HG02623 (cell line): ENCODE measurements at regions not wholly inside any gene's neighbourhood (a gene's known extent, or its start where the extent isn't known, plus 50 kb on each side); places are given as distances from the start of the nearest gene placed in this dataset.

ENCODE experiments used
- ATAC-seq: cut with Tn5 transposase; IDR thresholded peaks from one replicate; pipeline ENCODE4 v1.9.1; 2021; ENCODE audit warnings: moderate library complexity; ENCODE audit not compliant: unreplicated experiment

DNA sequence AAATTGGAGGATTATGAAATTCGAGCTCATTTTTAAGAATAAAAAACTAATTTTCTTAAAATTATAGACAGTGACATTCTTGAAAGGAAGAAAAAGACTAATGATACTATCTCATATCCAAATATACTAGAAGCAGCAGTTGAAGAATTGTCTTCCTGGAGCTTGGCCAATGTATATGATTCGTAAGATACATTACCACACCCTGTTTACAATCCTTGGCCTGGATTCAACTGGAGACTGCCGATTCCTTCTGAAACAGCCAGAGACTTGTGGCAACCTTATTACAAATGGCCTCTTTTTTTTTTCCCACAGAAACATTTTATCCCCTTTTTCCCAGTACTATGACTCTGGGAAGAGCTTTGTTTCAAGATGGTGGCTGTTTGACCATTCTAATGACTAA is 571.2 kb upstream of the FAT1 start:
- ATAC-seq = no peak

GRCh38 chr4:187301923-187302322 is 578.3 kb upstream of the FAT1 start:
- ATAC-seq = no peak

- ATAC-seq = no peak
Measured at GRCh38 chr4:187302457-187303150, 578.9 kb upstream of the FAT1 start.

DNA sequence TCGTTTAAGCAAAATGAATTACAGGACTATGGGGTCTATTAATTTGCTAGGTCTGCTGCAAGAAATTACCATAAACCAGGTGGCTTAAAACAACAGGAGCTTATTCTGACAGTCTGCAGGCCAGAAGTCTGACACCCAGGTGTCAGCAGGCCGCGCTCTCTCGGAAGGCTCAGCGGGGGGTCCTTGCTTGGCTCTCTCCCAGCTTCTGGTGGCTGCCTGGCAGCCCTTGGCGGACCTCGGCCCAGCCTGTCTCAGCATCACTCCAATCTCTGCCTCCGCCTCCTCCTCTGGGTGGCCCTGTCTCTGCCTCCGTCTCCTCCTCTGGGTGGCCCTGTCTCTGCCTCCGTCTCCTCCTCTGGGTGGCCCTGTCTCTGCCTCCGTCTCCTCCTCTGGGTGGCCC is 580.5 kb upstream of the FAT1 start:
- no peak for ATAC-seq

DNA sequence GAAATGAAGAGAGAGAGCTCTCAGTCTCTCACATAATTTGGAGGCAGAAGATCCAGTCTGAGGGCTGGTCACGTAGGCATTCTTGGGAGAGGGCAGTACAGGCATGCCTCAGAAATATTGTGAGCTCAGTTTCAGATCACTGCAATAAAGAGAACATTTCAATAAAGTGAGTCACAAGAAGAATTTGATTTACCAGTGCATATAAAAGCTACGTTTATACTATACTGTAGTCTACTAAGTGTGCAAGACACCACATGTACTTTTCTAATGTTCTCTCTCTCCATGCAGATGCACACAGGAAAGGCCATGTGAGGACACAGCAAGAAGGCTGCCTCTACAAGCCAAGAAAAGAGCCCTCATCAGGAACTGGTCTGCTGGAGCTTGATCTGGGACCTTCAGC is 583.5 kb upstream of the FAT1 start:
- no peak for ATAC-seq

DNA sequence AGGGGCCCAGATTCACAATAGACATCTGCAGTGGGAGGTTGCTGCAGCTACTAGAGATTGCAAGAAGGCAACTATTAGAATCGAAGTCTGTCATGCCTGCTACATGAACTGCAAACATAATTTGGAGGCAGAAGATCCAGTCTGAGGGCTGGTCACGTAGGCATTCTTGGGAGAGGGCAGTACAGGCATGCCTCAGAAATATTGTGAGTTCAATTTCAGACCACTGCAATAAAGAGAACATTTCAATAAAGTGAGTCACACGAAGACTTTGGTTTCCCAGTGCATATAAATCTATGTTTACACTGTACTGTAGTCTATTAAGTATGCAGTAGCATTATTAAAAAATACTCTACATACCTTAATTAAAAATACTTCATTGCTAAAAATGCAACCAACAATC is 585.8 kb upstream of the FAT1 start:
- ATAC-seq = no peak

DNA sequence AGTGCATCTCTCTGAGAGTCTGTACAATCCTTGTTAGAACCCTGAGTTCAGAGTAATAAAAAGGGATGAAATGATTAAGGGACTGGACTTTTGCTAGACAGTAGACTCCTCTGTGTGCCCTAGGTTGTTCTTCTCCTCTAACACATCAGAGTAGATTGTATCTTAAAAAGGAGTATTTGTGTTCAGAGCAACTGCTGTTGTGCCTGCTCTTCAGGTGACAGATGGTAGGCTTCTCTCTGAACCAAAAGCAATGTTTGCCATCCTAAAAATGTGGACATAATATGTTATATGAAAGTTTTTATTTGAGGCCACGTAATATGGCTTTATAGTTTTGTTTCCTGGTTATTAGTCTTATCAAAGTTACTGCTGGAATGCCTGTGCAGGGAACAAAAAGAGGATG is 588.6 kb upstream of the FAT1 start:
- no peak for ATAC-seq

GRCh38 chr4:187317799-187318198 is 594.1 kb upstream of the FAT1 start:
- no peak for ATAC-seq

DNA sequence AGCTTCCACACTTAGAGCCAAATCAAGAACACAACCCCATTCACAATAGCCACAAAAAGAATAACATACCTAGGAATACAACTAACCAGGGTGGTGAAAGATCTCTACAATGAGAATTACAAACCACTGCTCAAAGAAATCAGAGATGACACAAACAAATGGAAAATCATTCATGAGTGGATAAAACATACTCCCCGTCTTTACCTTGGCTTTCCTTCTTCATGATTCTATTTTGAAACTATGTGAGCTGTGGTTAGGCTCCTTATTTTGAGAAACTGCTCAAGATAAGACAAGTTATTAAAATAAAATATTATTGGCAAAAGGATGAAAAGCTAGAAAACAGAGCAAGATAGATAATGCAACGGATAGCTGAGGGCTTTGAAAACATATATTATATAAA is 598.1 kb upstream of the FAT1 start:
- no peak for ATAC-seq

DNA sequence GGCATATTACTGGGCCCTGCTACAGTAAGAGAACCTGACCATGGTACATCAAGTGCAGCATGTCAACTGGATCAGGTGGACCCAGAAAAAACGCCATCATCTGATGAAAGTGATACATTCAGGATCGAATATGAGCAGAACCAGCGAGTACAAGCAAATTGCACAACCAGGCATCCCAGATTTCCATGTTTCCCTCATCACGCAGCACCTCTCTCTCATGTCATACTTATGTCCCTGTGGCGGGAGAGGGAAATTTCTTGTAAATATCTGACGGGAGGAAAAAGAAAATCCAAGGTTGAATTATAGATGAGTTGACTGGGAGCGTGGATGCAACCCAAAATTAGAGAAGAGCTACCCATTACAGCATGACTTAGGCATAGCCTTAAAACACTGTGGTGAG is 608.5 kb upstream of the FAT1 start:
- no peak for ATAC-seq

GRCh38 chr4:187333151-187333550 is 609.5 kb upstream of the FAT1 start:
- no peak for ATAC-seq

- ATAC-seq = no peak
Measured at GRCh38 chr4:187335339-187335738, 611.7 kb upstream of the FAT1 start.

DNA sequence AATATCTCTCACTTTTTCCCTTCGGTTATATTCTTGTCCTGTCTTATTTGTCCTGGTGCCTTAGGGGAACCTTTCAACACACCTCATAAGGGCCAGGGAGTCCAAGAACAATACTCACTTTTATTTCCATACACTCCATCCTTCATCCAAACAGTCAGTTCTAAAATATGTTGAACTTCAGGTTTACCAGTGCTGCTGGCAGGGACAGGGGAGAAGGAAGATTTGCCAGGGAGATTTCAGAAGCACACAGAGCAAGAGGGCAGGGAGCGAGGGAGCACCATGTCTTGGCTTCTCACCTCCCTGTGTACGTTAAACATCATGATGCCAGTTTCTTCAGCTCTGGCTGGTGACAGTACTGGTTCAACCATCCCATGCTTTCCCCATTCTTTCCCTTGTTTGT is 631.1 kb upstream of the FAT1 start:
- ATAC-seq = no peak

DNA sequence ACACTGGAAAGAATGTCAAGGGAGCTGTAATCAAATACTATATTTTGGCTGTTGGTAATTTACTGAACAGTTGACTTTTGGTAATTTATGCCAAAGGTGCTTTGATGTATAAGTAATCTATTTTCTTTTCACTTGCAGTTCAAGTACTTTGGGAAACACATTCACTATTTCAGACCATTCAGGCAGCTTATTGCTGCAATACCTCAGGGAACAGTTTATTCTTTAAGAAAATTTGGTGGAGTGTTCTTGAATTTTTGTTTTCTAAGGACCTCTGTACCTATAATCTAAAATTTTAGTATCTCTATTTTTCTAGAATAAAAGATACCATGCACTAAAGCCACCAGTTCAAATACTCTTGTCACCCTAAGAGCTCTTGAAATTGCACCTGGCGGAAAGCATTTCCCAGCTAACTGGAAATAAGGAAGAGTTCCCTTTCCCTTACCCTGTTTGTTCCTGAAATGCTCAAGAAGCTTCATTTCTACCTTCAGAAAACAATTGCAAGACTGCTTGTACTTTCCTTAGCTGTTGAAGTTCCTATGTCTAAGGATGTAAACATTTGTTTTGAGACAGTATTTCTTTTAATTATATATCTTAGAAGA is 633.5 kb upstream of the FAT1 start:
- ATAC-seq = no peak

- ATAC-seq = no peak
Measured at GRCh38 chr4:187357821-187358220, 634.2 kb upstream of the FAT1 start.

DNA sequence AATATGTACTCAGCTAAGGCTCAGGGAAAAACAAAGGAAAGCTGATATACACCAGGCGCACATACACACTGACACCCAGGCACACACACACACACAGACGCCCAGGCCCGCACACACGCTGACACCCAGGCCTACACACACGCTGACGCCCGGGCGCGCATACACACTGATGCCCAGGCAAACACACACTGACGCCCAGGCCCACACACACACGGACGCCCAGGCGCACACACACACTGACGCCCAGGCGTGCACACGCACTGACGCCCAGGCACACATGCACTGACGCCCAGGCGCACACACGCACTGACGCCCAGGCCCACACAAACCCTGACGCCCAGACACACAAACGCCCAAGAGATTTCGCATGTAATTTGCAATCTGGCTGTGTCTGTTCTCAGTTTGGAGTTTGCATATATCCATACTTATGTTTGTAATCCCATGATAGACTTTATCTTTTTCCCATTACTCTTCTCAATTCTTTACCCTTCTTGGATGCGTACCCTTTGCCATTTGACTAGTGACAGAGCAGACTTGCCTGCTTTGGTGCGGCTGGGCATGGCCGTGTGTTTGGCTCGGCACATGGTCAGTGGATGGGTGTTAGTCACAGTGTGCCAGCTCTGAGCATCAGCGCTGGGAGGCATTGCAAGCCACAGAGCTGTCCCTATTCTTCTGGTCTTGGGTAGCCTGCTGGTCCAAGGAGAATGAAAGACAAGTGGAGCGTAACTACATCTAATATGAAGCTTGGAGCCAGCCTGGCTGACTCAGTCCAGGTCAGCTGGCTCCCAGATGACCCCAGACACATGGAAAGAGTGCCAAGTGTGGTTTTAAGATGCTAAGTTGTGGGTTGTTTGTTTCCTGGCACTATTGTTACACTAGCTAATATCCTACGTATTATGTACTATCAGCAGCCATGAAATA is 632.4 kb upstream of the ZFP42 start:
- ATAC-seq = no peak

DNA sequence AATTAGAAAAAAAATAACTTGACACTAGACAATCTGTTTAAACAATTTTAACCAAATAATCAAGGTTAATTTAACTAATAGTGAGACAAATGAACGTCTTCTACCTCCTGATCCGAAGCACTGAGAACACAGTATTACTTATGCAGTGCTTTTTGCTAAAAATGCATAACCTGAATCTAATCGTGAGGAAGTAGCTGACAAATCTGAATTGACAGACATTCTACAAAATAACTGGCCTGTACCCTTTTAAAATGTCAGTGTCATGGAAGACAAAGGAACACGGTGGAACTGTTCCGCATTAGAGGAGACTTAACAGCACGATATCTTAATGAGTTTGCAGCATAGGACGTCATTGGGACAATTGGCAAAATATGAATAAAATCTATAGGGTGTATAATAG is 631.2 kb upstream of the ZFP42 start:
- ATAC-seq = no peak

DNA sequence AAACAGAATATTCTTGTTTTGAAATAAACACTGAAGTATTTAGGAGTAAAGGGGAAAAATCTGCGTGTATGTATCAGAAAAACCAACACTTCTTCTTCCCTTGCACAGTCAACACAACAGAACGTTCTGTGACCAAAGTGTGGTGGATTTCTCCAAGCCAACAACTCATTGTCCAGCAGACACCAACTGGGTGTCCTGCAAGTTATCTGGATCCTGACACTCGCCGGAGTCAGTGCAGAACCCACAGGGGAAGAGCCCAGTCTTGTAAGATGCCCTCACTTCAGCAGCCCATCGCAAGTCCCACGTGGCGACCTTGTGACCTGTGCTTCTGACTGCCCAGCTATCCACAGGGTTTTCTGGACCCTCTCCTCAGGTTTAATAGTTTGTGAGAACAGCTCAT is 630.7 kb upstream of the ZFP42 start:
- ATAC-seq = no peak

DNA sequence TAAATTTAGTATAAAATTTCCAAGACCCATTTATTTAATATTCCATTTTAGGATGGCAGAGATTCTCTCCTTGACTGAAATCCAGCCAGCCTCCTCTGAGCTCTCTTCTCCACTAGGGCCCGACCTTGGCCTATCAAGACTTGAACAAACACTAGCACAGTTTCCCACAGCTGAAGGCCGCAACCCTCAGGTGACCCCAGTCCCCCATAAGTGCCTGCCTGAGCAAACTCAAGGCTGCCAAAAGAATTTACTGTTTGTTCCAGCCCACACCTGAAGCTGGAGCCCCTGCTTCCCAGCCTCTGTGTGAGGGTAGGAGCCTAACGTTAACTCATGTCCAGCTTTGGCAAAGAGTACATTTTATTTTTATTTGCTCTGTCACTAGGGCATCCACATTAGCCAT is 629.0 kb upstream of the ZFP42 start:
- ATAC-seq = no peak

GRCh38 chr4:187370918-187371317 is 624.7 kb upstream of the ZFP42 start:
- no peak for ATAC-seq

DNA sequence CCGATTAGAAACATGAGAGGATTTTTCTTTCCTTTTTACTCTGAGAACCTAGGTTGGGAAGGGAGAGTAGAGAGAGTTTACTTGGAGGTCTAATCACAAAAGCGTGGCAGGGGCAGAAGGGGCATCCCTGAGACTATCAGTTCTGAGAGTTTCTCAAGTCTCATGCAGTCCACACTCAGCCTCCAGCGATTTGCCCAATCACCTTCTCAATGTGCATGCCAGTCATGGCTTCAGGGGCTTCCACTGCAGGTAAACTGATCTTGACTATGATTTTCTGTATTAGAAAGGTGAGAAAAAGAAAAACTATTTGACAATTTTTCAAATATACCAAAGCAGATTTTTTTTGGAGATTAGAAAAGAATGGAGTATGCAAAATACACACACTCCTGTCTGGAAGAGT is 617.1 kb upstream of the ZFP42 start:
- no peak for ATAC-seq

DNA sequence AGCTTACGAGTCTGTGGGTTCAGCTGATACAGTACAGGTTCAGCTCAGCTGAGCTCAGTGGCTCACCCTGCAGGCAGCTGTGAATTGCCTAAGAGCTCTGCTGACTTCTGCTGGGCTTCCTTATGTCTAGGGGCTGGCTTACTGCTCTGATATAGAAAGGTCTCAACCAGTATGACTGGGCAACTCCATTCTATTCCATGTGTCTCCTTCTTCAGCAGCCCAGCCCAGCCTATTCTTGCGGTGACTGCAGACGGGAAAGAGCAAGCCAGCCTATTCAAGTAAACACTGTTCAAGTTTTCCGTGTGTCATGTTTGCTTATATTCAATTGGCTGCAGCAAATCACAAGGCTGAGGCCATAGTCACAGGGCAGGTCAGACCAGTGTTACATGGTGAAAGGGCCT is 615.4 kb upstream of the ZFP42 start:
- ATAC-seq = no peak
